Astrocyte (in vitro differentiated cells and primary cell): ENCODE measurements at regions not wholly inside any gene's neighbourhood (a gene's known extent, or its start where the extent isn't known, plus 50 kb on each side); places are given as distances from the start of the nearest gene placed in this dataset.

ENCODE experiments used
- DNase-seq: peaks from one replicate; pipeline ENCODE4 v3.0.0-alpha.2; 2010; ENCODE audit warnings: low read depth
- FAIRE-seq: peaks from 2 replicates; lab custom pipeline; 2011; peaks lifted over from hg19 to GRCh38; lab: Jason Lieb, UNC
- H2AFZ ChIP-seq: 2 replicates; pipeline ENCODE4 v1.6.0; 2012; ENCODE audit warnings: low read depth, low read length, inconsistent platforms
- H3K27ac ChIP-seq: 2 replicates; pipeline ENCODE4 v1.5.1; 2011; ENCODE audit warnings: low read depth, low read length, inconsistent platforms
- H3K27me3 ChIP-seq: 2 replicates; pipeline ENCODE4 v1.6.0; 2011; ENCODE audit warnings: low read length, inconsistent platforms; ENCODE audit not compliant: insufficient read depth
- H3K36me3 ChIP-seq: 2 replicates; pipeline ENCODE4 v1.5.1; 2011; ENCODE audit warnings: low read length, inconsistent platforms; ENCODE audit not compliant: insufficient read depth
- H3K4me1 ChIP-seq: 2 replicates; pipeline ENCODE4 v1.5.1; 2011; ENCODE audit warnings: low read length, inconsistent platforms; ENCODE audit not compliant: insufficient read depth
- H3K4me2 ChIP-seq: 2 replicates; pipeline ENCODE4 v1.6.0; 2012; ENCODE audit warnings: low read length, inconsistent platforms
- H3K4me3 ChIP-seq: 2 replicates; pipeline ENCODE4 v1.5.1; 2011; ENCODE audit warnings: low read depth, mild to moderate bottlenecking, low read length, inconsistent platforms; ENCODE audit not compliant: insufficient read depth
- H3K79me2 ChIP-seq: 2 replicates; pipeline ENCODE4 v1.6.0; 2012; ENCODE audit warnings: mild to moderate bottlenecking, low read length, inconsistent platforms; ENCODE audit not compliant: insufficient read depth
- H3K9ac ChIP-seq: 2 replicates; pipeline ENCODE4 v1.6.0; 2012; ENCODE audit warnings: mild to moderate bottlenecking, low read length, inconsistent platforms
- H3K9me3 ChIP-seq: 2 replicates; pipeline ENCODE4 v1.5.1; 2012; ENCODE audit warnings: low read depth, mild to moderate bottlenecking, low read length, inconsistent platforms; ENCODE audit not compliant: insufficient read depth
- H4K20me1 ChIP-seq: 2 replicates; pipeline ENCODE4 v1.6.0; 2012; ENCODE audit warnings: low read length, inconsistent platforms; ENCODE audit not compliant: insufficient read depth
- H3K27ac Mint-ChIP-seq: one replicate; pipeline ENCODE4 v1.8.0; 2021; ENCODE audit warnings: mild to moderate bottlenecking, mixed read lengths; ENCODE audit not compliant: unreplicated experiment
- H3K27me3 Mint-ChIP-seq: one replicate; pipeline ENCODE4 v1.8.0; 2021; ENCODE audit warnings: low read depth, mixed read lengths; ENCODE audit not compliant: unreplicated experiment
- H3K36me3 Mint-ChIP-seq: one replicate; pipeline ENCODE4 v1.8.0; 2021; ENCODE audit warnings: low read depth, mixed read lengths; ENCODE audit not compliant: unreplicated experiment
- H3K4me1 Mint-ChIP-seq: one replicate; pipeline ENCODE4 v1.8.0; 2021; ENCODE audit warnings: low read depth, mixed read lengths; ENCODE audit not compliant: unreplicated experiment
- H3K4me3 Mint-ChIP-seq: one replicate; pipeline ENCODE4 v1.8.0; 2021; ENCODE audit warnings: mild to moderate bottlenecking, moderate library complexity, mixed read lengths; ENCODE audit not compliant: unreplicated experiment
- H3K9me3 Mint-ChIP-seq: one replicate; pipeline ENCODE4 v1.8.0; 2021; ENCODE audit warnings: mild to moderate bottlenecking, mixed read lengths; ENCODE audit not compliant: unreplicated experiment
- CTCF ChIP-seq: IDR thresholded peaks from 2 replicates; pipeline ENCODE4 v1.5.1; 2011; ENCODE audit warnings: low read depth, mild to moderate bottlenecking, inconsistent platforms, low read length, moderate library complexity; ENCODE audit not compliant: insufficient read depth
- EZH2 ChIP-seq: IDR thresholded peaks from 2 replicates; pipeline ENCODE4 v1.6.1; 2012; ENCODE audit warnings: mild to moderate bottlenecking, low read length, inconsistent platforms; ENCODE audit not compliant: insufficient read depth

- Mint-ChIP-seq H3K36me3 (no peaks in the 10 kb centered on the region), H3K27ac (no peak overlapping the region), H3K4me1 (no peaks in the 10 kb centered on the region), H3K27me3 (peaks cover 1% of the 10 kb centered on the region), H3K9me3 (no peaks in the 10 kb centered on the region), H3K4me3 (no peak overlapping the region)
- H3K4me1 ChIP-seq = no peaks in the 10 kb centered on the region
- no peak overlapping the region for H3K4me3 ChIP-seq
- H2AFZ ChIP-seq = no peak overlapping the region
- no peak overlapping the region for H3K9ac ChIP-seq
- H3K4me2 ChIP-seq = no peak overlapping the region
- H4K20me1 ChIP-seq = no peaks in the 10 kb centered on the region
- no peak for TF ChIP-seq EZH2
- no peak for TF ChIP-seq CTCF
- no peaks in the 10 kb centered on the region for H3K79me2 ChIP-seq
- no peak overlapping the region for H3K27ac ChIP-seq
- FAIRE-seq (no peak), DNase-seq (no peak)
- H3K27me3 ChIP-seq = no peaks in the 10 kb centered on the region
- no peaks in the 10 kb centered on the region for H3K36me3 ChIP-seq
- H3K9me3 ChIP-seq = no peaks in the 10 kb centered on the region
These were observed 500.9 kb upstream of the CXorf51A start for GRCh38 chrX:147315483-147315882.
